ENCODE measurements at regions not wholly inside any gene's neighbourhood (a gene's known extent, or its start where the extent isn't known, plus 50 kb on each side); places are given as distances from the start of the nearest gene placed in this dataset.
"Not testable (repeated sequence)": the region's sequence is repeated elsewhere in the genome, so short reads cannot be mapped to it uniquely, and the experiment has no call there.

DNA sequence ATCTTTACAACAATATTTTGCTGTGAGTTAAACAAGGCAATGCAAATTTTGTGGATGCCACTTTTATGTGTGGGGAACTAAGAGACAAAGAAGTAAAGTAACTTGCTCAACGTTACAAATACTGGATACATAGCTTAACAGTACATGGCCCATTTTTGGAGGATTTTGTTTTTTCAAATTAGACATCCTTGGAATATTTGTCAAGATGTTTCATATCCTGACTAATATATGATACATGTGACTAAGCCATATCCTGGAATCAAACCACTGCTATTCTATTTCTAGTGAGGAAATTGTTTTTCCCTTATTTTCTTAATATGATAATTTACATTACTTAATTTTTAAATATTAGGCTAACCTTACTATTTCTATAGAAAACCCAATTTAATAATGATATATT is 529.8 kb downstream of the DMRTA1 start:
- H3K4me3 ChIP-seq: no peak overlapping the region
- TF ChIP-seq POLR2A (IDR thresholded peaks at IDR 0.05): no peak
- TF ChIP-seq, protein P1, sequence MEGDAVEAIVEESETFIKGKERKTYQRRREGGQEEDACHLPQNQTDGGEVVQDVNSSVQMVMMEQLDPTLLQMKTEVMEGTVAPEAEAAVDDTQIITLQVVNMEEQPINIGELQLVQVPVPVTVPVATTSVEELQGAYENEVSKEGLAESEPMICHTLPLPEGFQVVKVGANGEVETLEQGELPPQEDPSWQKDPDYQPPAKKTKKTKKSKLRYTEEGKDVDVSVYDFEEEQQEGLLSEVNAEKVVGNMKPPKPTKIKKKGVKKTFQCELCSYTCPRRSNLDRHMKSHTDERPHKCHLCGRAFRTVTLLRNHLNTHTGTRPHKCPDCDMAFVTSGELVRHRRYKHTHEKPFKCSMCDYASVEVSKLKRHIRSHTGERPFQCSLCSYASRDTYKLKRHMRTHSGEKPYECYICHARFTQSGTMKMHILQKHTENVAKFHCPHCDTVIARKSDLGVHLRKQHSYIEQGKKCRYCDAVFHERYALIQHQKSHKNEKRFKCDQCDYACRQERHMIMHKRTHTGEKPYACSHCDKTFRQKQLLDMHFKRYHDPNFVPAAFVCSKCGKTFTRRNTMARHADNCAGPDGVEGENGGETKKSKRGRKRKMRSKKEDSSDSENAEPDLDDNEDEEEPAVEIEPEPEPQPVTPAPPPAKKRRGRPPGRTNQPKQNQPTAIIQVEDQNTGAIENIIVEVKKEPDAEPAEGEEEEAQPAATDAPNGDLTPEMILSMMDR (IDR thresholded peaks at IDR 0.05): no peak
- intact Hi-C loops (cut with DNase I): no loop called here
- DNase-seq: no peak
- H3K4me1 ChIP-seq: no peaks in the 10 kb centered on the region
- H3K36me3 ChIP-seq: no peaks in the 10 kb centered on the region
- H3K9me3 ChIP-seq: no peaks in the 10 kb centered on the region
- no peak overlapping the region for H3K27ac ChIP-seq
- no peaks in the 10 kb centered on the region for H3K27me3 ChIP-seq
- WGBS, 2 donors: 56 to 83% methylated on average over 1 of the region's 1 CpG

DNA sequence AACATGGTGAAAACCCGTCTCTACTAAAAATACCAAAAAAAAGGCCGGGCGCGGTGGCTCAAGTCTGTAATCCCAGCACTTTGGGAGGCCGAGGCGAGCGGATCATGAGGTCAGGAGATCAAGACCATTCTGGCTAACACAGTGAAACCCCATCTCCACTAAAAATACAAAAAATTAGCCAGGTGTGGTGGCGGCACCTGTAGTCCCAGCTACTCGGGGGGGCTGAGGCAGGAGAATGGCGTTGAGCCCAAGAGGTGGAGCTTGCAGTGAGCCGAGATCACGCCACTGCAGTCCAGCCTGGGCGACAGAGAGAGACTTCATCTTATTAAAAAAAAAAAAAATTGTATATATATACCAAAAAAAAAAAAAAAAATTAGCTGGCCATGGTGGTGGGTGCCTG is 533.8 kb downstream of the DMRTA1 start:
- intact Hi-C loops (cut with DNase I); H3K36me3 ChIP-seq; H3K27me3 ChIP-seq; H3K4me3 ChIP-seq; H3K27ac ChIP-seq; H3K4me1 ChIP-seq; H3K9me3 ChIP-seq; DNase-seq: not testable (repeated sequence)
- 91 to 95% methylated on average over 9 to 10 of the region's 13 CpGs for WGBS, 2 donors

DNA sequence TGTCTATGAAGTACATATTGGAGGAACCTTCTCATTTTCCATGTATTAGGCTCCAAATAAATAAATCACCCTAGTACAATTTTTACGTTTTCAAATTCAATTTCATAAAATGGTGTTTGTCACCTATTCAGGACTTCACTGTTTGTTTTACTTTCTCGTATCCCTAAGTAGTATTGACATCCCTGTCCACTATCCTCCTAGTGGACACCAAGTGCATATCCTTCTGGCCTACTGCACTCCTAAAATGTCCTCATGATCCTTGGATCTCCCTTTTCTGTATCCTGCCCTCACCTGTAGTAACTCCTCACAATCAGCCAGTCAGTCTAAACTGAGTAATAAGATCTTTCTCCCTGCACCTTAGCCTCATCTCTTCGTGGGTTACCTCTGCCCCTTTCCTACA is 539.9 kb downstream of the DMRTA1 start:
- Histone ChIP-seq H3K27ac (no peak overlapping the region), H3K4me3 (no peak overlapping the region), H3K36me3 (no peaks in the 10 kb centered on the region), H3K27me3 (no peaks in the 10 kb centered on the region), H3K4me1 (no peaks in the 10 kb centered on the region), H3K9me3 (no peaks in the 10 kb centered on the region)
- intact Hi-C loops (cut with DNase I): no loop called here
- DNase-seq: no peak
- 55 to 67% methylated on average over 3 of the region's 3 CpGs for WGBS, 2 donors
- TF ChIP-seq POLR2A (IDR thresholded peaks at IDR 0.05): no peak
- TF ChIP-seq, protein P1 (IDR thresholded peaks at IDR 0.05): no peak

DNA sequence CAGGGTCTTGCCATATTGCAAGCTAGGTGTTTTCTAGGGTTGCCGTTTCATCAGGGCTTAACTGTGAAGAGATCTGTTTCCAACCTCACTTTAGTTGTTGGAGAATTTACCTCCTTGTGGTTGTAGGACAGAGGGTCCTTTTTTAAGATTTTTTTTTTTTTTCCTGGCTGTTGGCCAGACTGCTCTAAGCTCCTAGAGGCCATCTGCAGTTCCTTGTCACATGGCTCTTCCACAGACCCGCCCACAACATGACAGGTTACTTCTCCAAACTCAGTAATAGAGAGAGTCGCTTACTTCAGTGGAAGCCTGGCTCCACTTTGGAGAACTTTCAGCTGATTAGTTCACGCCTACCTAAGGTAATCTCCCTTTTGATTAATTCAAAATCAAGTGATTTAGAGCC is 543.7 kb downstream of the DMRTA1 start:
- intact Hi-C loops (cut with DNase I): no loop called here
- Histone ChIP-seq H3K4me3 (no peak overlapping the region), H3K9me3 (no peaks in the 10 kb centered on the region), H3K27me3 (no peaks in the 10 kb centered on the region), H3K27ac (no peak overlapping the region), H3K4me1 (no peaks in the 10 kb centered on the region), H3K36me3 (no peaks in the 10 kb centered on the region)
- TF ChIP-seq, protein P1 (IDR thresholded peaks at IDR 0.05): no peak
- no peak for TF ChIP-seq POLR2A (IDR thresholded peaks at IDR 0.05)
- DNase-seq: no peak
- WGBS, 2 donors: 44 to 78% methylated on average over 3 to 4 of the region's 4 CpGs

DNA sequence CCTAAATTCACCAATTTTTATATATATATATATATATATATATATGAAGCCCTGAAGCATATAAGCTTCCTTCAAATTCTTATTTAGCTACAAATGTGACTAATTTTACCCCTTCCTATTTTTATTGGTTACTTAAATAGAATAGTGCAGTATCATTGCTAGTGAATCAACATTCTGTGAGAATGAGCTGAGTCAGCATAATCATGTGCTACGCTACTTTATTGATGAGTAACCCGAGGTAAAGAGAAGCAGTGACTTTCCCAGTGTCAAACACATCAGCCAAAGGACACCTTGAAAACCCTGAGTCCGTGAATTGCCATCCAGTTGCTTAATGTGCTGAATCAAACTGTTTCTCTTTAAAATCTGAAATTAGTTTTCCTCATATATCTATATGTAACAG is 546.2 kb downstream of the DMRTA1 start:
- no peaks in the 10 kb centered on the region for H3K36me3 ChIP-seq
- no peak for TF ChIP-seq POLR2A (IDR thresholded peaks at IDR 0.05)
- TF ChIP-seq, protein P1 (IDR thresholded peaks at IDR 0.05): no peak
- H3K9me3 ChIP-seq: peaks cover 0 to 10% (median 0%) of the 10 kb centered on the region in 3 donors
- H3K4me3 ChIP-seq: no peak overlapping the region
- H3K27ac ChIP-seq: no peak overlapping the region
- 56 to 58% methylated on average over 3 of the region's 3 CpGs for WGBS, 2 donors
- H3K27me3 ChIP-seq: no peaks in the 10 kb centered on the region
- no peaks in the 10 kb centered on the region for H3K4me1 ChIP-seq
- DNase-seq: no peak
- intact Hi-C loops (cut with DNase I): no loop called here

DNA sequence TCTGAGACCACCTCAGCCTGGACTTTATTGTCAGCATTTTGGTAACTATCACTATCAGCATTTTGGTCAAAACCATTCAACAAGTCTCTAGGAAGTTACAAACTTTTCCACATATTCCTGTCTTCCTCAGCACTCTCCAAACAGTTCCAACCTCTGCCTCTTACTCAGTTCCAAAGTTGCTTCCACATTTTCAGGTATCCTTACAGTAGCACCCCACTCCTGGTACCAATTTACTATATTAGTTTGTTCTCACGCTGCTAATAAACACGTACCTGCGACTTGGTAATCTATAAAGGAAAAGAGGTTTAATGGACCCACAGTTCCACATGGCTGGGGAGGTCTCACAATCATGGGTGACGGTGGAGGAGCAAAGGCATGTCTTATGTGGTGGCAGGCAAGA is 551.3 kb downstream of the DMRTA1 start:
- DNase-seq: no peak
- 86 to 91% methylated on average over 4 of the region's 4 CpGs for WGBS, 2 donors
- no peak overlapping the region for H3K27ac ChIP-seq
- TF ChIP-seq, protein P1 (IDR thresholded peaks at IDR 0.05): no peak
- no peak for TF ChIP-seq POLR2A (IDR thresholded peaks at IDR 0.05)
- H3K9me3 ChIP-seq: peaks cover 0 to 23% (median 0%) of the 10 kb centered on the region in 3 donors
- H3K4me3 ChIP-seq: no peak overlapping the region
- H3K27me3 ChIP-seq: no peaks in the 10 kb centered on the region
- intact Hi-C loops (cut with DNase I): no loop called here
- H3K36me3 ChIP-seq: no peaks in the 10 kb centered on the region
- no peaks in the 10 kb centered on the region for H3K4me1 ChIP-seq
